ENCODE measurements at regions not wholly inside any gene's neighbourhood (a gene's known extent, or its start where the extent isn't known, plus 50 kb on each side); places are given as distances from the start of the nearest gene placed in this dataset.

GRCh38 chr18:60266558-60266957, 106.0 kb downstream of the MC4R start:
- TF ChIP-seq CTCF (IDR thresholded peaks at IDR 0.05) = no peak
- no peak for TF ChIP-seq POLR2A (IDR thresholded peaks at IDR 0.05)

Data from prostate gland (tissue), 2 donors.